ENCODE measurements at regions not wholly inside any gene's neighbourhood (a gene's known extent, or its start where the extent isn't known, plus 50 kb on each side); places are given as distances from the start of the nearest gene placed in this dataset.

GRCh38 chr15:94665676-94666441 lies 434.5 kb downstream of the MCTP2 start:
- TF ChIP-seq, protein P1, sequence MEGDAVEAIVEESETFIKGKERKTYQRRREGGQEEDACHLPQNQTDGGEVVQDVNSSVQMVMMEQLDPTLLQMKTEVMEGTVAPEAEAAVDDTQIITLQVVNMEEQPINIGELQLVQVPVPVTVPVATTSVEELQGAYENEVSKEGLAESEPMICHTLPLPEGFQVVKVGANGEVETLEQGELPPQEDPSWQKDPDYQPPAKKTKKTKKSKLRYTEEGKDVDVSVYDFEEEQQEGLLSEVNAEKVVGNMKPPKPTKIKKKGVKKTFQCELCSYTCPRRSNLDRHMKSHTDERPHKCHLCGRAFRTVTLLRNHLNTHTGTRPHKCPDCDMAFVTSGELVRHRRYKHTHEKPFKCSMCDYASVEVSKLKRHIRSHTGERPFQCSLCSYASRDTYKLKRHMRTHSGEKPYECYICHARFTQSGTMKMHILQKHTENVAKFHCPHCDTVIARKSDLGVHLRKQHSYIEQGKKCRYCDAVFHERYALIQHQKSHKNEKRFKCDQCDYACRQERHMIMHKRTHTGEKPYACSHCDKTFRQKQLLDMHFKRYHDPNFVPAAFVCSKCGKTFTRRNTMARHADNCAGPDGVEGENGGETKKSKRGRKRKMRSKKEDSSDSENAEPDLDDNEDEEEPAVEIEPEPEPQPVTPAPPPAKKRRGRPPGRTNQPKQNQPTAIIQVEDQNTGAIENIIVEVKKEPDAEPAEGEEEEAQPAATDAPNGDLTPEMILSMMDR (IDR thresholded peaks at IDR 0.05; ENCODE audit: borderline replicate concordance, extremely low read depth, low read length, poor library complexity, severe bottlenecking): no peak
- no peak for TF ChIP-seq EZH2 (IDR thresholded peaks at IDR 0.05; ENCODE audit: borderline replicate concordance, low read depth, low read length, severe bottlenecking)
